NOMO-1 treated with DMSO at 0.1 percent for 48 hours (cell line): ENCODE measurements at regions not wholly inside any gene's neighbourhood (a gene's known extent, or its start where the extent isn't known, plus 50 kb on each side); places are given as distances from the start of the nearest gene placed in this dataset.
"Not testable (repeated sequence)": the region's sequence is repeated elsewhere in the genome, so short reads cannot be mapped to it uniquely, and the experiment has no call there.

ENCODE experiments used
- DNase-seq: peaks from one replicate; lab custom pipeline; 2025; ENCODE audit not compliant: unreplicated experiment; lab: John Stamatoyannopoulos, UW

DNA sequence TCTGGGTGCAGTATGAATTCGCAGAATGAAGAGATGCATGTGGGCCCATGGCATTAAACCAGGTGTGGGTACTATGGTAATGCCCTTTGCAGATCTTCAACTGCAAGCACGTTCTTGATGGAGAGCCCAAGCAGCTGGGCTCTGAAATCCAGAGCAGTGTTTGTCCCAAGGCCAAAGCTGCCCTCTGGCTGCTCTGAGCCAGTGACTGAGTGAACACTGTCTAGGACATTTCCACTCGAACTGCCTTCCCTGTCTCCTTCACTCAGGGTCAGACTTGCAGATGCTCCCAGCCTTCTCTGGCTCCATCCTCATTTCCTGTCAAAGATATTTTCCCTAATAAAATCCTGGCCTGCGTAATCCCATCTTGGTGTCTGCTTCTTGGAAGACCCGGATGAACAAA lies 80.2 kb upstream of the GJB6 start:
- no peak for DNase-seq

DNA sequence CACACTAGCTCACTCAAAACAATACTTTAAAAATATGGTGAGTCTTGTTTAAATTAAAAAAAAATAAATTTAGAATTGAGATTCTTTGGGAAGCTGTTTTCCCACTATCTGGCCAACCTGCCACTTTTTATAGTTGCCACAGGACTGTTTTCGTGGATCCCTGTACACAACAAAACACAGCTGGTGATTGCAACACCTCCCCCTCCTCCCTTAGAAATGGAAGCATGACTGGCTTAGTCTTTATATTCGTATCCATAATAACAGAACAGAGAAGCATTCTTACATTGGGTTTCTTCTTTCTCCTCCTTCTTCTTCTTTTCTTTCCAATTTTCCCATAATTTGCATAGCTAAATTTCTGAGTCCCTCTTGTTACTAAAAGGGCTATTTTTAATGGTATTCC lies 79.5 kb upstream of the GJB6 start:
- peak; percentile 72 for DNase-seq

DNA sequence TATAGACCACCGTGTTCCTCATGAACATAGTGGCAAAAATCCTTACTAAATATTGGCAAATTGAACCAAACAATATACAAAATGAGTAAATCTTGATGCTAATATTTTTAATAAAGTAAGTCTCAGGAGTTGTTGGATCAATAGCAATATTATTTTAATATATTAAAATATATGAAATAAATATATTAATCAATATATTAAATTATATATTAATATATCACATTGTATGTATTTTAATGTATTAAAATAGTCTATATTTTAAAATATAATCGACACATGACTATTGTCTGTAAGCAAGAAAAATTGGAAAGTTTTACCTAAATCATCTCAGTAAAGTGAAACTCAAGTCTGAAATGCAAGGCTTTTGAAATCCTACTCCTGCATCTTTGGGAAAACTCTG lies 78.9 kb upstream of the GJB6 start:
- no peak for DNase-seq

DNA sequence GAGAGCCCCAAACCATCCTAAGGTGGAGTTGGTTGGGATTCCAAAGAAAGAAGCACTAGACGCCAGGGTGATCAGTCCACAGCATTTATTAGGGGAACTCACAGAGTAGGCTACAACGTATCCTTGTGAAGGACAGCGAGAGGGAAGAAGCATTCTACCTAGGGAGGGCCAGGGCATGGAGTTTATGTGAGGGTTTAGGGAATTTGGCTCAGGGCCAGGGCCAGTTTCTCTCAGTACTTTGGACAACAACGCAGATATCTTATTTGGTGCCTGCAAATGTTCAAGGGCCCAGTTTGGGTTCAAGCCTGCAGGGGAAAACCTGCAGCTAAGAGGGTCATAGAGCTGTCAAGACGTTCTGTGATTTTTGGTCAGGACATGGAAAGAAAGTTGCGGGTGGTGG lies 73.9 kb upstream of the GJB6 start:
- DNase-seq: no peak

DNA sequence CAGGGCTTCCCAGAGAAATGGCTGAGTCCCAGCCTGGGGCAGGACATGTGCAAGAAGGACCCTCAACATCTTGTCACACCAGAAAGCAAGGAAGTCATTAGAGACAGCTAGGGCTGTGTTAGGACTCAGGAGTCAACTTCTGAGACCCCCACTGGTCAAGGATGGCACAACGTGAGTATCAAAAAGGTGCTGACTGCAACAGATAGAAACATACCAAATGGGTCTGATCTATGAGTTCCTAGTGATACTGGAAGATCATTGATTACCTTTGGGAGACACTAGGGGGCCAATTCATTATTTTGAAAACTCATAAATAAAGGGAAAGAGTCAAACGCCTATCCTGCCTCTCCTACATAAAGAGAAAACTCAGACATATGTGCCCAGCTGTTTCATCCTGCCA lies 73.5 kb upstream of the GJB6 start:
- no peak for DNase-seq

DNA sequence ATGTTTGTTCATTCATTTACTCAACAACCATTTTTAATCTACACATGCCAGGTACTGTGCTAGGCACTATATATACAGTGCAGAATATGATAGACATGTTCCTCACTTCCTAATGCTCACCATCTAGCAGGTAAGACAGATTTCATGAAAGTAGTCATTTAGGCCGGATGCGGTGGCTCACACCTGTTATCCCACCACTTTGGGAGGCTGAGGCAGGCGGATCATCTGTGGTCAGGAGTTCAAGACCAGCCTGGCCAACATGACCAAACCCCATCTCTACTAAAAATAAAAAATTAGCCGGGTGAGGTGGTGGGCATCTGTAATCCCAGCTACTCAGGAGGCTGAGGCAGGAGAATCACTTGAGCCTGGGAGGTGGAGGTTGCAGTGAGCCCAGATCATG lies 71.9 kb upstream of the GJB6 start:
- DNase-seq: not testable (repeated sequence)

DNA sequence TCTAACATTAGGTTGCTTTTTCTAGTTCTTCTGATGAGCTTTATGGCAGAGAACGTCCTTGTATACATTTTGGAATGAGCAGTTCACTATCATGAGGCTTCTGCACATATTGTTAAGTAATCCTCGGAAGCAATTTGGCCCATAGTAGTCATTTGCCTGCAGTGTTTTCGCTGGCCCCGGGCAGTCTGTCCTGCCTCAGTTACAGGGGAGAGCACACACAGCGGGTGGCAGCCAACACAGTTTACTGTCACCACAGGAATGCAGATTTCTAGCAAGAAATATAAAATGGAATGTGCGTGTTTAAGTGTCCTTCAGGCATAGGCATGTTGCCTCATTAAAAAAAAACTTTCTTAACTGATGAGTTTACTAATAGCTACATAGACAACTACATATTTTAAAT lies 71.5 kb upstream of the GJB6 start:
- DNase-seq: no peak

DNA sequence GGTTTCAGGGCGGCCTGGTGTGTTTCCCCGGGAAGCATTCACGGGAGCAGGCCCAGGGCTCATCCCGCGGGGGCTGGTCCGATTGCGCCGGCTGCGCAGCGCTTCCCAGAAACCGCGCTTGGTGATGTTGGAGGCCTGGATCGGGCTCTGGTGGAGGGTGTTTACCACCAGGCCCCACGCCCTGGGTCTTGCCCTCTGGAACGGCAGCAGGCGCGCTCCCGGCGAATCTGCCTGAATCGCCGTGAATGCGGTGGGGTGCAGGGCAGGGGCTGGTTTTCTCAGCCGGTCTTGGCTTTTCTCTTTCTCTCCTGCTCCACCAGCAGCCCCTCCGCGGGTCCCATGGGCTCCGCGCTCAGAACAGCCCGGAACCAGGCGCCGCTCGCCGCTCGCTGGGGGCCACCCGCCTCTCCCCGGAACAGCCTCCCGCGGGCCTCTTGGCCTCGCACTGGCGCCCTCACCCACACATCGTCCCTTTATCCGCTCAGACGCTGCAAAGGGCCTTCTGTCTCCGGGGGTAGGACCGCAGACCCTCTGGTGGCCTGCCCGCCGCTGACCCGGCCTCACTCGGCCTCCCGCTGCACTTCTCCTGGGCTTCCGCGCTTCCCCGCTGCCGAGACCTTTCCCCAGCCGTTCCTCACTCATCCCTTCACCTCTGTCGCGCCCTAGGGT lies 69.4 kb upstream of the GJB6 start:
- DNase-seq: no peak

DNA sequence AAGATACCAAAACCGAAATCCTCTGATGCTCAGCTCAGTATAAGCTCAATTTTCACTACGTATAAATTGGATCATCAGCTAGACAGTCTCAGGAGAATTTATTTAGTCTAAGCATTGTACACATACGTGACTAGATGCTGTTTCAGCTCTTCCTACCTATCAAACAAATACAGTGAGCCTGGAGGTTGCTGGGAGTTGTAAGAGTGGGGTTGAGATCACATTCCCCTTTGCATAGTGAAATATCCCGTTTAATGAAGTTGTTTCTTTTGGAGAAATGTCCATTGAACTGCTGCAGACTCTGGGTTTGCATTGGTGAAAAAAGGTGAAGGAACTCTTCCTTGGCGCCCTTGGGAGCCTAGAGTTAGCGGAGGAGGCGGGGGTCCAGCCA lies 68.9 kb upstream of the GJB6 start:
- DNase-seq: no peak

DNA sequence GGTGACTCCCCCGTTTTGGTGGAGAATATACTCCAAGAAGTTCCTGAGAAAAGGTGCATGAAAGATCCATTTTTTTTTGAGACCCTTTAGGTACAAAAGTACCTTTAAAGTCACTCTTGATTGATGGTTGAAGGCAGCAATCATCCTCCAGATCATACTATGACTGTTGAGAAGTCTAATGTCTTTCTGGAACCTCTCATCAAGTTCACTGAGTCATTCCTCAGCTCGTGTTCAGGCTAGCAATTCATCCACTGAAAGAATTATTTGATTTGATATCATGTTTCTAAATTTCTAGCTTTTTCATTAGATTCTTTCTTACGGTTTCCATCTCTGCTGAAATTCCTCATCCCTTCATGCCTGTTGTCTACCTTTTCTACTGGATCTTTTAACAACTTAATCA lies 65.1 kb upstream of the GJB6 start:
- DNase-seq: no peak

DNA sequence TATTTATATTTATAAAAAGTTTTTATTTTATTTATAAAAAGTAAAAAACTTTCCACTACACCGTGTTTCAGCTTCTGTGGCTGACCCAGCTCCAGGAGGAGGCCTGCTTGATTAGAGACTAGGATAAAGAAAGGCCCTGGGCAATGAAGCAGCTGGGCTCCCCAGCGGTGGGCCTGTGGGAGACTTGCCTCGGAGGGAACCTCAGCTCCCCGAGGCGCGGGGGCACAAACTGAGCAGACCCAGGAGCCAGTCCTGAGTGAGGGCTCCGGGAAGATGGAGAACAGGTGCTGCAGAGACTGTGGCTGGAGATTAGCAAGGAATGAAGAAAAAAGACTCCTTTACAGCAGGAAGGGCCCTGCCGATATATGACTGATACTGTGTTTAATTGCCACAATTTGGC lies 63.8 kb upstream of the GJB6 start:
- DNase-seq: no peak

DNA sequence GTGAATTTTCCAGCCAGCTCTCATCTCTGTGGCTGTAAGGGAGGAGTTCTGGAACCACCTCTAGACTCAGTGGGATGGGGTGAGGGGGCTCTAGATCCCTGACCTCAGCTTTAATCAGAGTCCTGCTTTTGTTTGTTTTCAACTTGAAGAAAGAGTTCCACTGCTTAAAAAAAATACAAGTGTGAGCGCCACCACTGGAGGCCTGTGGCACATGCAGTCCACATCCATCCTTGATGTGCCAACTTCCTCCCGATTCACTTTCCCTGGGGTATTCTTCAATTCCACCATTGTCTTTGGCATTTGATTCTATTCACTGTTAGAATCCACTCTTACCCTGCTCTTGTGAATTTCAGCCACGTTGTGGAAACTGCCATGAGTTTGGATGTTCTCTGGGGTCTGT lies 62.4 kb upstream of the GJB6 start:
- no peak for DNase-seq

DNA sequence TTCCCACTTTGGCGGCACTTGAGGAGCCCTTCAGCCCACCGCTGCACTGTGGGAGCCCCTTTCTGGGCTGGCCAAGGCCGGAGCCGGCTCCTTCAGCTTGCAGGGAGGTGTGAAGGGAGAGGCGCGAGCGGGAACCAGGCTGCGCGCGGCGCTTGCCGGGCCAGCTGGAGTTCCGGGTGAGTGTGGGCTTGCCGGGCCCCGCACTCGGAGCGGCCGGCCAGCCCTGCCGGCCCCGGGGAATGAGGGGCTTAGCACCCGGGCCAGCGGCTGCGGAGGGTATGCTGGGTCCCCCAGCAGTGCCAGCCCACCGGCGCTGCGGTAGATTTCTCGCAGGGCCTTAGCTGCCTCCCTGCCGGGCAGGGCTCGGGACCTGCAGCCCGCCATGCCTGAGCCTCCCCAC lies 60.2 kb upstream of the GJB6 start:
- not testable (repeated sequence) for DNase-seq

DNA sequence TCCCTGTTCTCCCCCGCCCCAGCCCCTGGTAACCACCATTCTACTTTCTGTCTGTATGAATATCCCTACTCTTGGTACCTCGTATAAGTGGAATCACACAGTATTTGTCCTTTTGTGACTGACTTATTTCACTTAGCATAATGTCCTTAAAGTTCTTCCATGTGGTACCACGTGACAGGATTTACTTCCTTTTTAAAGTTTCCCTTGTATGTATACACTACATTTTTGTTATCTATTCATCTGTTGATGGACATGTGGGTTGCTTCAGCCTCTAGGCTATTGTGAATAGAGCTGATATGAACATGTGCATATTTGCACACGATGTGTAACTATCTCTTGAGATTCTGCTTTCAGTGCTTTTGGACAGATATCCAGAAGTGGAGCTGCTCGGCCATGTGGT lies 59.6 kb upstream of the GJB6 start:
- no peak for DNase-seq

DNA sequence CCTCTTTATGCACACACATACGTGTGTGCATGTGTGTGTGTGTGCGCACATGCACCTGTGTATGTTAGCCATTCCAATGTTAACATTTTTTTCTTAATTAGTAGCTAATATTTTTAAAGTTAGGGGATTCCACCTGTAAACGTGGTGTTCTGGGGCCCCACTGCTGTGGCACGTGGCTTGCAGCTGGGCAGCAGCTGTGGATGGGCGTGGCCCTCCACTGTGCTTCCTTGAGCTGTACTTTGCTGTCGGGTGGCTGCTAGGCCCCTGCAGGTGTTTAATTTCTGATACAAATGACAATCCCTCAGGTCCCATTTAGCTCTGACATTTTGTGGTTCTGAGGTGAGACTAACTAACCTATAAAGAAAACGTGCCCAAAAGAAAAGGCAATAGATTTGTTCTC lies 58.9 kb upstream of the GJB6 start:
- DNase-seq: no peak

DNA sequence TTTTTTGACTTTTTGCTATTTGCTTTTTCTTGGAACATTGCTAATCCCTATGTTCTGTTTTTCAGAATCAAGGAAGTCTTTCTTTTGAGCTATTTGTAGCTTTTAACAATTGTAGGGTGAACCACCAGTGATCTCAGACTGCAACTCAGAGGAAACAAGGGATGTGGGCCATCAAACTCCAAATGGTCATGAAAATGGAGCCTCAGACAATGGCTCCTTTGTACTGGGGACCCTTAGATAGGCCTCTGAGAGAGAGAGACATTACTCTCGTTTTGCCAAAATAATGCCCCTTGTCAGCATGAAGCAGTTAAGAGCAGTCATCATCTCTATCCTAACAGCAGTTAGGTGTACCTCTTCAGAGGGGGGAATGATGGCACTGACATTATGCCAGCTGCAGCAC lies 56.4 kb upstream of the GJB6 start:
- DNase-seq: no peak

DNA sequence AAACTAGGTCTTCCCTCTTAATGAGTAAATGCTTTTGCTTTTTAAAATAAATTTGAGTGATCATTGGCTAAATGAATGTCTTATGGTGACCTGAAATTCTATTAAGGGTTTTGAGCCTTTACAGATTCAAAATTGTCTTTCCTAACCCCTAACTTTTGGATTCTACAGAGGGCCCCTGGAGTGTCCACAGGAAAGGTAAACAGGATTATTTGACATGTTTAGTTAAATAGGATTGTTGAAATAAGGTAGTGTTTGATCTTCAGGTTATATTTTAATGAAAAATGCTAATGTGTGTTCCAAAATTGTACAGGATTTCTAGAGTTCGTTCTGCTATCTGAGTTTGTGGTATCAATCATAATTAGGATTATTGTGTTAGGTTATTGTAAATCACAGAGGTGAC lies 55.9 kb upstream of the GJB6 start:
- no peak for DNase-seq

DNA sequence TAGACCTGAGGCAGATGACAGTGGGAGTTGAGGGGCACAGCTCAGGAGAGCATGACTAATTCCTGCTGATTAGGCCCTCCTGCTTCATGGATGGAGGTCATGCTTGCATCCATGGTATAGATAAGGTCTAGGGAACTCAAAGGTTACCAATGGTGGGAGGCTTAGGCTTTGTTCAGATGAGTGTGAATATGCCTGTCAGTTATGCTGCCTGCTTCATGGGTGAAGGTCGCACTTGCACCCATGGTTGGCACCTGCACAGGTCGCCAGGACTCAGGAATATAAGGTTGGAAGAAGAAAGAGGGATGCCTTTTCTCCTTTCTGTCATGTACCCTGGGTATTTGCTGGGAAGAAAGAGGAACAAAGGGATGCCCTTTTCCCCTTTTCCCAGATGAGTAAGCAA lies 53.4 kb upstream of the GJB6 start:
- DNase-seq: no peak
